Ishikawa (cell line): ENCODE measurements at regions not wholly inside any gene's neighbourhood (a gene's known extent, or its start where the extent isn't known, plus 50 kb on each side); places are given as distances from the start of the nearest gene placed in this dataset.

Experiments
- CEBPB ChIP-seq: IDR thresholded peaks from 2 replicates; pipeline ENCODE4 v1.6.1; 2012
- CREB1 ChIP-seq: IDR thresholded peaks from 2 replicates; pipeline ENCODE4 v1.6.1; 2012; ENCODE audit warnings: low read depth
- EGR1 ChIP-seq: IDR thresholded peaks from 2 replicates; pipeline ENCODE4 v1.6.1; 2012
- EP300 ChIP-seq: IDR thresholded peaks from 2 replicates; pipeline ENCODE4 v1.6.1; 2012; ENCODE audit warnings: borderline replicate concordance
- FOXM1 ChIP-seq: IDR thresholded peaks from 2 replicates; pipeline ENCODE4 v1.6.1; 2012; ENCODE audit warnings: low read depth, borderline replicate concordance
- MAX ChIP-seq: IDR thresholded peaks from 2 replicates; pipeline ENCODE4 v1.6.1; 2012
- NFIC ChIP-seq: IDR thresholded peaks from 2 replicates; pipeline ENCODE4 v1.6.1; 2012
- RAD21 ChIP-seq: IDR thresholded peaks from 2 replicates; pipeline ENCODE4 v1.6.1; 2012; ENCODE audit warnings: low read depth
- REST ChIP-seq: IDR thresholded peaks from 2 replicates; pipeline ENCODE4 v1.6.1; 2012; ENCODE audit warnings: low read depth, mild to moderate bottlenecking
- TAF1 ChIP-seq: IDR thresholded peaks from 2 replicates; pipeline ENCODE4 v1.6.1; 2012; ENCODE audit warnings: low read depth, mild to moderate bottlenecking
- TCF12 ChIP-seq: IDR thresholded peaks from 2 replicates; pipeline ENCODE4 v1.6.1; 2012; ENCODE audit warnings: low read depth
- TEAD4 ChIP-seq: IDR thresholded peaks from 2 replicates; pipeline ENCODE4 v1.6.1; 2012
- USF1 ChIP-seq: IDR thresholded peaks from 2 replicates; pipeline ENCODE4 v1.6.1; 2012
- YY1 ChIP-seq: IDR thresholded peaks from 2 replicates; pipeline ENCODE4 v1.6.1; 2012; ENCODE audit warnings: low read depth
- ZBTB7A ChIP-seq: IDR thresholded peaks from 2 replicates; pipeline ENCODE4 v1.6.1; 2012; ENCODE audit warnings: low read depth

GRCh38 chr17:36779550-36779949 is 157.7 kb upstream of the LHX1 start:
- TF ChIP-seq TAF1 (no peak), CREB1 (no peak), YY1 (no peak), EGR1 (no peak), MAX (no peak), TCF12 (no peak)

- TF ChIP-seq TCF12 (no peak), MAX (no peak), TAF1 (no peak), FOXM1 (no peak), CREB1 (no peak), RAD21 (no peak), REST (no peak)
Measured at GRCh38 chr17:36784633-36785032, 152.6 kb upstream of the LHX1 start.

GRCh38 chr17:36786867-36787266 is 150.4 kb upstream of the LHX1 start:
- TF ChIP-seq TEAD4, result no peak
- no peak for TF ChIP-seq ZBTB7A
- no peak for TF ChIP-seq RAD21
- TF ChIP-seq USF1, result no peak
- no peak for TF ChIP-seq REST
- TF ChIP-seq TAF1, result no peak

GRCh38 chr17:36791150-36791941 is 145.9 kb upstream of the LHX1 start:
- no peak for TF ChIP-seq RAD21
- no peak for TF ChIP-seq MAX
- TF ChIP-seq CREB1, result no peak
- TF ChIP-seq USF1, result no peak
- no peak for TF ChIP-seq FOXM1
- no peak for TF ChIP-seq EP300
- no peak for TF ChIP-seq ZBTB7A
- TF ChIP-seq NFIC, result no peak
- no peak for TF ChIP-seq EGR1

GRCh38 chr17:36791942-36792475 is 145.3 kb upstream of the LHX1 start:
- TF ChIP-seq REST (no peak), EP300 (no peak), TAF1 (no peak), TCF12 (no peak), CEBPB (no peak), CREB1 (no peak), RAD21 (no peak), YY1 (no peak), MAX (no peak), EGR1 (no peak), NFIC (no peak), FOXM1 (no peak)
